HG02642 (cell line): ENCODE measurements at regions not wholly inside any gene's neighbourhood (a gene's known extent, or its start where the extent isn't known, plus 50 kb on each side); places are given as distances from the start of the nearest gene placed in this dataset.

Experiments used
- ATAC-seq: cut with Tn5 transposase; IDR thresholded peaks from one replicate; pipeline ENCODE4 v1.9.1; 2021; ENCODE audit warnings: mild to moderate bottlenecking; ENCODE audit not compliant: unreplicated experiment, poor library complexity

- no peak for ATAC-seq
These were observed 136.2 kb downstream of the ZBTB18 start for GRCh38 chr1:244187310-244187709.

GRCh38 chr1:244191581-244191980 is 140.5 kb downstream of the ZBTB18 start:
- ATAC-seq = no peak

GRCh38 chr1:244192325-244192724 is 141.2 kb downstream of the ZBTB18 start:
- no peak for ATAC-seq

GRCh38 chr1:244196571-244197285 is 145.6 kb downstream of the ZBTB18 start:
- no peak for ATAC-seq

GRCh38 chr1:244197851-244198375 is 146.8 kb downstream of the ZBTB18 start:
- ATAC-seq = no peak

- no peak for ATAC-seq
These were observed 148.8 kb downstream of the ZBTB18 start for GRCh38 chr1:244199902-244200301.

GRCh38 chr1:244200596-244200995 is 149.5 kb downstream of the ZBTB18 start:
- ATAC-seq = no peak

GRCh38 chr1:244201750-244202149 is 150.7 kb downstream of the ZBTB18 start:
- ATAC-seq = no peak

GRCh38 chr1:244204004-244204403 is 152.9 kb downstream of the ZBTB18 start:
- ATAC-seq = no peak

GRCh38 chr1:244205171-244205570 is 154.1 kb downstream of the ZBTB18 start:
- no peak for ATAC-seq

- ATAC-seq = no peak
These were observed 154.8 kb downstream of the ZBTB18 start for GRCh38 chr1:244205906-244206305.

GRCh38 chr1:244207042-244207934 is 156.2 kb downstream of the ZBTB18 start:
- ATAC-seq = no peak

- no peak for ATAC-seq
These were observed 156.8 kb downstream of the ZBTB18 start for GRCh38 chr1:244207935-244208244.

- no peak for ATAC-seq
These were observed 158.9 kb downstream of the ZBTB18 start for GRCh38 chr1:244209955-244210354.

GRCh38 chr1:244210884-244211558 is 159.9 kb downstream of the ZBTB18 start:
- ATAC-seq = no peak

GRCh38 chr1:244211559-244211944 is 160.5 kb downstream of the ZBTB18 start:
- no peak for ATAC-seq

GRCh38 chr1:244212219-244212618 is 161.1 kb downstream of the ZBTB18 start:
- ATAC-seq = no peak

GRCh38 chr1:244212797-244213475 is 161.9 kb downstream of the ZBTB18 start:
- no peak for ATAC-seq

GRCh38 chr1:244214009-244214967 is 163.2 kb downstream of the ZBTB18 start:
- no peak for ATAC-seq
